Activated CD4-positive, alpha-beta T cell treated with anti-CD3 and anti-CD28 coated beads, Interleukin-2, amount 50 U/mL, for 16 hours (primary cell): ENCODE measurements at regions not wholly inside any gene's neighbourhood (a gene's known extent, or its start where the extent isn't known, plus 50 kb on each side); places are given as distances from the start of the nearest gene placed in this dataset.

Experiments used
- DNase-seq: peaks from one replicate; pipeline ENCODE4 v3.0.0-alpha.2; 2020

DNA sequence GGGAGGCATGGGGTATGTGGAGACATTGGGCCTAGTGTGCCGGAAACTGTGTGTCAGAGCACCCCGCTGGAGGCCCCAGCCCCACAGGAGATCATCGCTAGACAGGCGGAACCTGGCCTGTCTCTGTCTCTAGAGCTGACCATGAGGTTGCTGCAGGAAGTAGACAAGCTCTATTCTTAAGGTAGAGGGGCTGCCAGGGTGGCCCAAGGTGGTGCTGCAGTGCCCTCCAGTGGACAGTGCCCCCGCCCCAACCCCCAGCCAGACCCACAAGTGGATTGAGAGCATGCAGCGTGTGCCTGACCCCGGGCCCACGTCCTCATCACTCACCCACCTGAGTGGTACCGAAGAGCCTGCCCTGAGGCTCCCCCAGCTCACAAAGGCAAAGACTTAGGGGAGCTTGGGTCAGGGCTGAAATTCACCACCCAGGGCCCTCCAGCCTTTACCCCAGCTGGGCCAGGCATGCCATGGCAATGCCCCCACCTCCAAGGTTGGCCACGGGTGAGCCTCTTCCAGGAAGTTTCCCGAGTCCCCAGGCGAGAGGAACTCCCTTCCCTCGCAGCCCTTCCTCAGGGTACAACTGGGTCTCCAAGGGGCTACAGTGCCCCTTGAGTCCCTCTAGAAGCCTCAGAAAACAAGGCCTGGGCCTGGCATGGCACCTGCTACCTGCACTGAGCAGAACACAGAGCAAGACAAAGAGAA, 155.0 kb downstream of the TTC32 start:
- no peak for DNase-seq

DNA sequence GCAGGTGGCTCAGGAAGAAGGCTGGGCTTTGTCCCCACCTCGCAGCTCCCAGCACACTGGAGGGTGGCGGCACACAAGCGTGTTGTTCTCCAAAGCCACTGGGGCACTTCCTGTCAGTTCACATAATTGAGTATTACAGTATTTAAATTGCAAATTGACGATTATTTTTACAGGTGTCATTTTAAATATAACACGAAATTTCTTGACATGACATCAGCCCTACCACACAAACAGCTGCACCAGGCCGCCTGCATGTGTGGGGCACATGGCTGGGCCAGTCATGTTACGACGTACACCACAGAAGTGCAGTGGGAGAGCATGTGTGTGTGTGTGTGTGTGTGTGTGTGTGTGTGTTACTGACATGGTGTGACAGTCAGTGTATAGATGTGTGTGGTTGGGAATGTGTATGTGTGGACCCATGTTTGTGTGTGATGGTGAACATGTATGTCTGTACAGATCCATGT, 155.6 kb downstream of the TTC32 start:
- no peak for DNase-seq

DNA sequence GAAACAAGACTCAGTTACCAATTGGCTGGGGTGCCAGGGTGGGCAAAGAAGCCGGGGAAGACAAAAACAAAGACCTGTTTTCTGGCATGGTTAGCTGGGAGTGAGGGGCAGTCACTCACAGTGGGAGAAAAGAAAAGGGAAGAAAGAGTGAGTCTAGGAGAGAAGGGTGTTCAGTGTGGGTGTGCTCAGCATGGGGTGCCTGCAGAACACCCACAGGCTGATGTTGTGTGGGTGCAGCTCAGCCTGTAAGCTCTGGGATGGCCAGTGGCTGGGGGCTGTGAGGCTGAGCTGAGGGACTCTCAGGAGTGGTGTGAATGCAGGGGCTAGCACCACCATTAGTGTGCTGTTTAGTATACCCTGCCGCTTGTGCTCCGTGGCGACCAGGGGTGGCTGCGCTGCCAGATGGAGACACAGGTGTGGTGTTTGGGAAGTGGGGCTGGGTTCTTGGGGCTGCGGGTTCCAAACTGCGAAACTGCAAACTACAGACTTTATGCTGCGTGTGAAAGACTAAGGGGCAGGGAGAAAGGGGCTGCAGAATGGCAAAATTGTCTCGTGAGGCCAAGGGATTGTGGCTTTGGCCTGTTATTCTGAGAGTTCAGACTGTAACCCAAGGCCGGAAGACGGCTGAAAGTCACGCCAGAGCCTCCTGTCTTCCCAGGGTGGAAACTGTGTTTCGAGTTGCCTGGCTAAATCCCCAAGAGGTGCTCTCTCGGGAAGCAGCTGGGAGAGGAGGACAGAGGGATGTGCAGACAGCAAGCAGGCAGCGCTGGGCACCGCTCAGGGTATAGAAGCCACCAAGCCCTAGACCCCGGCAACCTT, 156.3 kb downstream of the TTC32 start:
- no peak for DNase-seq

DNA sequence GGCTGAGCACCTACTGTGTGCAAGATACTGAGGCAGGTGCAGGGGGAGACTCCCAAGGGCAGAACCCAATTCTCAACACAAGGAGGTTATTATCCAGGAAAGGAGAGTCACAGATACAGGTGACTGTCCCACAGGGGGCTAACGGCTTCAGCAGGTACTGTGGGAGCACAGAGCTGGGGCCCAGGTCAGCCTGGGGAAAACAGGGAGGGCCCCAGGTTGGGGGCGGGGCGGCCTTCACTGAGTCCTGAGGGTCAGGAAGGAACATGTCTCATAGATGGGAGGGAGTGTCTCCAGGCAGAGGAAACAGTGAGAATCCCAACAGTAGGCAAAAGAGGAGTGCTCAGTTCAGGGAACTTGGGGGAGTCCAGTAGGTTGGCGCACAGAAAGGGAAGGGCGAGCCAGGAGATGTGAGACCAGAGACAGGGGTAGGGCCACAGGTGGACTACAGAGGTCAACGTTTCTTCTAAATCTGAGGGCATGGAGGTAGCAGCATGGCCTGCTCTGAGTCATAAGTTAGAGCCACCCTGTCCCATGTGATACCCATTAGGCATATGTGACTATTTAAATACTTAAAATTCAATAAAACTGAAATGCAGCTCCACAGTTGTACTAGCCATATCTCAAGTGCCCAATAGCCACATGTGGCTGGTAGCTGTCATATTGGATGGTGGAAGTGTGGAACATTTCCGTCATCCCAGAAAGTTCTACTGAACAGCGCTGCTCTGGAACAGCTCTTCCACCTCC, 157.2 kb downstream of the TTC32 start:
- no peak for DNase-seq

DNA sequence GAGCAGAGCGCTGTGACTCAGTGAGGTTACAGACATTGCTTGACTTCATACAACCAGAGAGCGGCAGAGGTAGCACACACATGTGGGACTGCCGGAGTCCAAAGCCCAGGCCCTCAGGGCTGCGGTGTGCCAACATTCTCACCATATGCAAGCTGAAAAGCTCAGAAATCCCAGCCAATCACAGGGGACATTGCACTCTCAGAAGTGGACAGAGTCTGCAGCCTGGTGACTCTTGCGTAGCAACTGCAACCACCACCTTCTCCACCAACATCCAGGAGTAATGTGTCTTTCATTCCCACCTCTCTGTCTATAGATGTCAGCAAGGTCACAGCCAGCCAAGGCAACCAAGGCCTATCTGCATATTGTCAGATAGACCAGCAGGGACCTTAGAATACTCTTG, 158.1 kb downstream of the TTC32 start:
- DNase-seq, result no peak

DNA sequence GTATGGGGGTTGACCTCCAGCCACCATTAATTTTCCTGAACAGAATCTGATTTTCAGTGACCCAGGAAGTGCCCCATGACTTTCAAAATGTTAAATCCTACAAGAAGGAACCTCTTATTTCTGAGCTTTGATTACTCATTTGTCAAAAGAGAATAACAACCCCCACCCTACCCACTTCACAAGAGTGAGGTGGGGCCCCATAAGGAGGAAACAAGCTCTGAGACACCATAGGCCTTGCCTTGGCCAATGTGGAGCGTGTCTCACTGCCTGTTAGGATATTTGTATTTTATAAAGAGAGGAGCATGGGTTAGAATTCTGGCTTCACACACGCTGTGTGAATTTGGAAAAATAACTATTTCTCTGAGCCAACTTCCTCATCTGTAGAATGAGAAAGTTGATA, 158.9 kb downstream of the TTC32 start:
- DNase-seq, result no peak

DNA sequence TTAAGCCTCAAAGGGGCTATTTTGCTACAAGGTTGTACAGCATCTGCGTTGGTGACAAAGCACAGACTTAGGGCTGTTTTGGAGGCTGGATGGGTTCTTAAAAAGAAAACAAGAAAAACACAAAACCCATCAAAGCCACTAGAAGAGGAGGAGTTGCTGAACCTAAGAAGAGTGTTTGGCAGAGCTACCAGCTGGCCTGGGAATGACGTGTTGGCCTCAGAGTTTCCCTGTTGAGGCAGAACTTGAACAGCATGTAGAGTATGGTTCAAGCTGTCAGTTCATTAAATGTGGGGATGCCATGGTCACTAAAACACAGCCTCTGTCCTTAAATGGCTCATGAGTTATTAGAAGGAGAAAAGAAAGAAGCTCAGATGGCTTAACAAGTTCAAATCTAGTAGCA, 162.5 kb downstream of the TTC32 start:
- DNase-seq, result no peak

DNA sequence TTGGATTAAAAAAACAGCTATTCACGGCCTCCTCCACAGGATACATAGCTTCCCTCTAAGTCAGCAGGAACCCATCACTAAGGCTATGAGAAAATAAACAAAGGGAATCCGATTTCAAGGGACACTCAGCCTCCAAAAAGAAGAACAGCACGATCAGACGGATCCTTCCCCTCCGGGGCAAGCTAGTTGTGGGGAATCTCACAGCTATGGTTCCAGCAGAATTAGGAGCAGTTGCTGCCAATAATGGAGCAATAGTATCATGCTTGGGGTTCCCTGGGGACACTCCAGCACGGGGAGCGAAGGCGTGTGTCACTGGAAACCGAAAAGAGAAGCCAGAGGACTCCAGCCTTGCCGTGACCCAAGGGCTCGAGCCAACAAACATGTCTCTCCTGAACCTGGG, 163.1 kb downstream of the TTC32 start:
- DNase-seq, result no peak

DNA sequence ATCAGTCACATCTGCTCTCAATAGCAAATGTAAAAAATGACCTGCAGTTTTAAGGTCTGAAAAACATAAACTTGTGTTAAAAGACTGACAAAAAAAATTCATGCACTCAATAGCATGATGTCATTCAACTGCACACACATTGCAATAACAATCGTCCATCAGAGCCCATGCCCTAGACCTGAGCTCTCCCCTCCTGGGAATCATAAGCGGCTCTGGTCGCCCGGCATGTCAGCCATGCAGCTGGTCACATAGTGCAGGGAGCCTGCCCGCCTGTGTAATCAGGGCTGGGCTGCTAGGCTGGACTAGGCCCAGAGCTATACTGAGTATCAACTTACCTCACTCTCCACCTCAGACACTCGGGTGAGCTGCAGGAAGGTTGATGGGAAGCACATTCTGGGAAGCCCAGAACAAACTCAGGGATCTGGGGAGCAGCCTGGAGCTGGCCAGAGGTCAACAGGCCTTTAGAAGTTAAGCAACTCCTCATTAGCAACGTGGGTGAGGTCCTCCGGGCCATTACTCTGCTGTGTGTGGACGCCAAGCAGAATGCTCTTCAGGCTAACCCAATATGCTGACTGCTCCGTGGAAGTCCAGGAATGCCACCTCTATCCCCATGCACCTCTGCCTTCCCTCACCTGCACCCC, 165.5 kb downstream of the TTC32 start:
- DNase-seq, result no peak

DNA sequence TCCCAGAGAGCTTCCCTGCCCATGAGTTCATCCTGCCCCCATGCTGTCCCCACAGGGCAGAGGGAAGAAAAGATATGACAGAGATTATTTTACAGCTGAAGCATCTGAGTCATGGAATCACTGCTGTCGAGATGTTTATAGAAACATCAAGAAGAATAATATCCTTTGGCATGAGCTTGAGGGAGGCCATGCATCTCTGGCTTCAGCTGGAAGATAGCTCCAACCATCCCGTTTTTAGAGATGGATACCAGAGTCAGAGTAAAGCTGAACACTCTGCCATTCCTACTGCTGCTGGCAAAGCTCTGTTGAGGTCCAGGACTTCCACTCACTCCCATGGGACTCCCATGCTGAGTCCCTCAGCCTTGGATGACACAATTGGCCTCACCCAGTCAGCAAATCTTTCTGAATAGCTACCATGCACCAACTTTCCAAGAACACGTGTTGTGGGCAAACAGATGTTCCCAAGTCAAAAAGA, 167.8 kb downstream of the TTC32 start:
- no peak for DNase-seq

DNA sequence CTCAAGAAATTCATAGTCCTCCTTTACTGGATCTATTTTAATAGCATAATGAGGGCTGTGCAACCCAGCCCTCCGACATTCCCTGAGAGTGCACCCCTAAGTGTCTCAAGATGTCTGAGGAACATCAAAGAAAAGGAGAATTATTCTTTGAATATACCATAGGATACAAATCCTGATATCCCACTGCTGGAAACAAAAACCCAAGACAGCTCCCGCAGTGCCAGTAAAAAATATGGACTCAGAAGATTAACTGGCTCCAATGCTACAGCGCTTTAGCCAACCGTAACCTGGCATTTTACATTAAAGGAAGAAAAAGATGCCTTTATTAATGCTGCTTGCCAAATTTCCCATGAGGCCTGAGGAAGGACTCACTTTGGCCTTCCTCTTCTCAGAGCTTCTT, 168.4 kb downstream of the TTC32 start:
- no peak for DNase-seq

DNA sequence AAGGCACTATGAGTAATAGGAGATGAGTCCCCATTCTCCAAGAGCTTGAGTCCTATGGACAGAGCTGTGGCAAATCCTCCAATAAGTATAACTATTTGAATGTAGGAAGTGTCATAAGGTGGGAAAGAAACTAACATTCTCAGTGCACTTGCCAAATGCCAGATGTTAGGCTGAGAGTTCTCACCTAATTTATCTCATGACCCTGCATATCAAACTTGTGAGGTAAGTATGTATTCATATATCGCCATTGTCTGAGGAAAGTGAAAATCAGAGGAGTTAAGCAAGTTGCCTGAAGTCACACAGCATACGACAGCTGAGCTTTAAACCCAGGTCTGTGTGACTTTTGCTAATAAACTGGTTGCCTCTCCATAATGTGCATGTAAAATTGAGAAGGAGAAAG, 169.5 kb downstream of the TTC32 start:
- DNase-seq, result no peak

DNA sequence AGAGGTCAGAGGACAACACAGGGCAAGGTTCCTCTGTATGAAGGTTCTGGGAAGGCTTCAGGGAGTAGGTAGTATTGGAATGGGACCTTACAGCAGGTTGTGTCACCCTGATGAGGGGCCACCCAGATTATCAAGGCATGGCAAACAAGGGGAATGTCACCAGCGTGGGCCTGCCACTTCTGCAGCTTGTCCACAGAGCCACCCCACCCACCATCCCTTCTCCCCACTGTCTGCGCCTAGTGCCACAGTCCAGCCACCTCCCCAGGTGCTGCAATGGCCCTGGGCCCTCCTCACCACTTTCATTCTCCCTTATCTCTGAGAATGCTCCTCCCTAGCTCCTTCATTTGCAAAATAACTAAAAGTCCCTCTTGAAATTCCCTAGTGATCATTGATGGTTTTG, 170.3 kb downstream of the TTC32 start:
- no peak for DNase-seq

DNA sequence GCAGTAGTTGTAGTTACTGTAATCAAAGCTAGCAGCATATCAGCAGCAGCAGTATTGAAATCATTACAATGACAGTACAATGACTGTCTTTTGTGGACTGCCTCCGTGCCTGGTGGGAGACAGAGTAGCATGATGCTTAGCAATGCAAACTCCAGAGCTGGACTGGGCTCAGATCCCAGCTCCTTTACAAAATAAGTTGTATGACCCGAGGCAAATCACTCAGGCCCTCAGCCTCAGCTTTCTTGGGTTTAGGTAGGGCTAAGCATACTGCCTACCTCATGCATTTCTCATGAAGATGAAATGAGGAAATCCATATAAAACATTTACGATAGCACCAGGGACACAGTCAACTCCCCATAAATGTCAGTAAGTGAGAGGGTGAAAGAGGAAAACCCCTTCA, 170.7 kb downstream of the TTC32 start:
- no peak for DNase-seq

DNA sequence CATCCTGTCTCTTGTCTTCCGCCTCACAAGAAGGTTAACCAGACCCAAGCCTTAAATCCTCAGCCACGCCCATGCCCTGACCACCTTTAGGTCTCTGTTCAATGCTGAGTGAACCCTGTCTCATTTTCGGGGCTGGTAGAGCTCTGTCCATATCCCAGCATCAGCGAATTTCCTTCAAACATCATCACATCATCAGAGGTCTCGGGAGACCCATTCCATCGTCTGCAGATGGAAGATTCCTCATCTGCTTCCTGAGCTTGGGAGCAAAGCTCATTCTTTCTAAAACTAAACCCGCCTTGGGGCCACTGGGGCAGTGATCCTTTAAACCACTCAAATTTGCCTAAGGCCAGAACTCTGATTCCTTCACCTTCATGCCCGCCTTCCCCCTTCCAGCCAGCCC, 173.7 kb downstream of the TTC32 start:
- no peak for DNase-seq

DNA sequence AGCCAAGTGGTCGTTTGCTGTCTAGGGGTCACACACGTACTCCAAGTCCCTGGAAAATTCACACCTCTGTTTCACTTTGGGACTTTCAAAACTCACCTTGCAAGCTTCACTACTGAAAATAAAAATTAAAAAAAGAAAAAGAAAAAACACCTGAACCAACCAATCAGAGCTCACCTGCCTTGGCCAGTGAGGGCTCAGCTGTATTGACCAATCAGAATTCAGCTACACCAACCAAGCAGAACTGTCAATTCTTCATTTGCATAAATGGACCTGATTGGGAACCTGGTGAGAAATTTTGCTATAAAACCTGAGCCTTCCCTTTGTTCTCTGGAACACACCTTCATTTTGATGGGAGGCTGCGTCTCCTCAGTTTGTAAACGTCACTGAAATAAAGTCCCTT, 176.4 kb downstream of the TTC32 start:
- DNase-seq, result no peak

DNA sequence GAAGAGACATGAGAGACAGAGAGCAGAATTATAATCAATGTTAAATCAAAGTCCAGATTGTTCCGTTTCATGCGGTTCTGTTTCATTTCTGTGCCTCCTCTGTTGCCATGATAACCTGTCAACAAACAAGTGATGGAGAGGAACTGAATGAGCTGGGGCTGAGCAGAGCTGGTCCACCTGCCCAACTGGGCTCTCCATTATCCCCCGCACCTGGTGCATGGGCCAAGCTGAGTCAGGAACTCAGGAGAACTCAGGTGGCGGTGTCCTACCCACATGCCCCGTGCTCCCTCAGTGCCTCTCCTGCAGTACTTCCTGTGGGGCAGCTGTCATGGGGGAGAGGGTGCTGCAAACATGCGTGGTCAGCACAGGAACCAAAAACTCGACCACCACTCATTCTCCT, 178.8 kb downstream of the TTC32 start:
- no peak for DNase-seq

DNA sequence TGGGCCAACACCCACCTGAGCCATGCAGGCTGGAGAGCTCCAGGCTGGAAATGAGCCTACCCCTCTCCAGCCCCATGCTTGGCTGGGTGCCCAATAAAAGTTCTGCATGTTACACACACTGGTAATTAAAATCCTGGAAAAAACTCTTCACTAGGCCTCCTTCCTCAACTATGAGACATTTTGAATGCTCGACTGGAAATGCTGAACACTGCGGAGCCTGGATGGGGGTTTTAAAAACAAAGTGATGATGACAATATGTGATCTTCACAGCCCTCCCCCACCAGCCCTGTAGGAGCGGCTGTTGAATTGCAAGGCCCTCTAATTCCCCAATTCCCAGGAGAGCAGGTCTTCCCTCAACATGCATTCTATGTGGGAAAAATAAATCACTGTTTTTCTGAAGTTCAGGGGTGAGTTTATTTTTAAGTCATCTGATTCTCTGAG, 179.2 kb downstream of the TTC32 start:
- DNase-seq, result no peak

DNA sequence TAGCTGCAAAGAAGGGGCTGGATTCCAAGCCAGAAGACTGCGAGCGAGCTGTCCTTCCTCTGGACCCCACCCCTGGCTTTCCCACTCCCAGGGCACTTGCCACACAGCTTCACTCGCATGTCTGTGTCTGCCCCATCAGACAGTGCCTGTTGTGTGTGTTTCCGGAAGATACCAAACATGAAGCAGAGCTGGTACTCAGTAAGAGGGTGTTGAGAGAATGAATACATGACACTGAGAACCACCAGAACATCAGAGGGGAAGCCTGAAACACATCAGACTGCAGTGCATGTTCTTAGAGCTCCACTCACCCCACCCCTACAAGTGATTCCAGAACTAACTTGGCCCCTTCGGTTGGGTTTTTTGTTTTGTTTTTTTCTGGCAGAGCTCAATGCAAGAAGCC, 181.5 kb downstream of the TTC32 start:
- no peak for DNase-seq

DNA sequence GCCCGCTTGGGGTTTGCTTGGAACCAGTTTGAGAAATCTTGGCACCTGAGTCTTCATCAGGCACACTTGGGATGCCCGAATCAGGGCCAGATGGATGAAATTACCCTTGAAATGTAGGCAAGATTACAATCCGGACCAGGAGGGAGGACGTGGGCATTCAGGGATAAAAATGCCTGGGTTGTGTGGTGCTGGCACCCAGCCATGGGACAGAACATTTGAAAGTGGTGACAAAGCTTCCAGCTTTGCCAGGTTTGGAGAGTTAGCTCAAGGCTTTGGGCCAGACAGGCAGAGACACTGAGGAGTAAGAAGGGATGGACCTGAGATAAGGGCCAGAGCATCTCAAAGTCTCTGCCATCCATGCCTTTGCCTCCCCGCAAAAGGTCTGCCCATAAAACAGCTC, 182.2 kb downstream of the TTC32 start:
- DNase-seq, result no peak

DNA sequence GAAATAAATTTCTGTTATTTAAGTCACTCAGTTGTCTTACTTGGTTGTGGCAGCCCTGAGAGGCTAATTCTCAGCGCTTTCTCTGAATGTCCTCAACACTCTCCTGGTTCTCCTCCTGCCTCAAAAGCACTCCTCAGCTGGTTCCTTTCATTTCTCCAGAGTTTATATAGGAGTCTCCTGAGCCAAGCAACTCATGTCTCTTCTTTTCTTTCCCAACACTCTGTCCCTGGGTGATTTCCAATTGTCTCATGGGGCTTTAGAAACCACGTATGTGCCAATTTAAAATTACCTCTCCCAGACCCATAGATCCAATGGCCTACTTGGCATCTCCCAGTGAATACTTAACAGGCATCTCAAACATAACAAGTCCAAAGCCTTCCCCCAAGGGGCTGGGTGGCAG, 184.3 kb downstream of the TTC32 start:
- no peak for DNase-seq

DNA sequence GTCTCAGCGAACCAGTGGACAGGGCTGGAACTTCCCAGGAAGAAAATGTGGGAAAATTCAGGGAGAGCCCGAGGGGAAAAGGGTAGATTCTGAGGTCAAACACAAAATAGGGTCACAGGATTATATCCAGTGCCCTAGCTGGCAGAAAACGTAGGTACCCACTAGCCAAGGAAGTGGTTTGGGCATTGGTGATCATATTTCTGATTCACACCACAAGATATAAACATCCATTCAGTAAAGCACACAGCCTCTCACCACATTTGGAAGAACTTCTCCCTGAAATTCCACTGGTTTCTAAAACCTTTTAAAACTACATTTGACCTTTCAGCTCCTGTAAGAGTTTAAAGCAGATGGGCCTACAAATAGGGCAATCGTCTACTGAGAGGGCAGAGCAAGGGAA, 186.9 kb downstream of the TTC32 start:
- no peak for DNase-seq

DNA sequence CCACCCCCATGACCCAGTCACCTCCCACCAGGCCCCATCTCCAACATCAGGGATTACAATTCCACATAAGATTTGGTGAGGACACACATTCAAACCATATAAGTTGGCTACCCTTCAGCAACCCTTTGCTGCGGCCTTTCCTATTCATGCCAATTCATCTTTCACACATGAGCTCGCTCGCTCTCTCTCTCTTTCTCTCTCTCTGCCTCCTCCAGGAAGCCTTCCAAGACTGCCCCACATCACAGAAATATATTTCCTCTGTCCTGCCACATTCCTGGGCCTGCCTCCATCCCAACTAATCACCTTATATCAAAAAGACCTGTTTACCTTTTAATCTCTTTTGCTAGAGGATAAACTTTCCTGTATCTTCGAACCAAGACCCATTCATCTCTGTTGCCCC, 188.9 kb downstream of the TTC32 start:
- DNase-seq, result no peak
